IMR-90 (cell line): ENCODE measurements at regions not wholly inside any gene's neighbourhood (a gene's known extent, or its start where the extent isn't known, plus 50 kb on each side); places are given as distances from the start of the nearest gene placed in this dataset.

Experiments
- ATAC-seq: fragments of 200-7000 bp; cut with Tn5 transposase; 2 replicates; pipeline ENCODE4 v1.9.1; 2020; ENCODE audit warnings: low read depth, mild to moderate bottlenecking, moderate library complexity
- BruUV-seq: library from RNA; stranded (reverse); fragments of 400-500 nt; replicated peaks from 2 replicates; lab custom pipeline; 2021; lab: Mats Ljungman, UMichigan
- CTCF ChIA-PET: fragments of 300-600 bp; formaldehyde crosslinking; extraction: SDS; loops from one replicate; lab custom pipeline; 2021; ENCODE audit warnings: antibody characterized with exemption; lab: Yijun Ruan, JAX
- POLR2A ChIA-PET: fragments of 300-600 bp; sonication (Branson Sonifier 250); formaldehyde crosslinking; loops from one replicate; lab custom pipeline; 2022; ENCODE audit warnings: antibody characterized with exemption; ENCODE audit not compliant: unreplicated experiment; lab: Charles Lee
- DNase-seq: peaks from one replicate; pipeline ENCODE4 v3.0.0; 2013
- H2AFZ ChIP-seq: replicated peaks from 2 replicates; pipeline ENCODE3; 2013; ENCODE audit warnings: low read length, mild to moderate bottlenecking; ENCODE audit not compliant: poor library complexity
- H2AK5ac ChIP-seq: 2 replicates; pipeline ENCODE4 v1.6.1; 2013; ENCODE audit warnings: low read depth, low read length, inconsistent platforms
- H2AK9ac ChIP-seq: replicated peaks from 2 replicates; pipeline ENCODE3; 2013; ENCODE audit warnings: mild to moderate bottlenecking, low read depth, low read length, moderate library complexity; ENCODE audit not compliant: poor library complexity
- H2BK120ac ChIP-seq: 2 replicates; pipeline ENCODE4 v1.6.1; 2013; ENCODE audit warnings: low read depth, low read length, inconsistent platforms
- H2BK15ac ChIP-seq: 3 replicates; pipeline ENCODE4 v1.6.1; 2013; ENCODE audit warnings: low read depth, low read length, inconsistent platforms
- H2BK20ac ChIP-seq: 2 replicates; pipeline ENCODE4 v1.6.1; 2013; ENCODE audit warnings: low read depth, mild to moderate bottlenecking, inconsistent platforms, low read length, moderate library complexity
- H2BK5ac ChIP-seq: 2 replicates; pipeline ENCODE4 v1.6.1; 2013; ENCODE audit warnings: mild to moderate bottlenecking, low read depth, low read length, inconsistent platforms; ENCODE audit not compliant: poor library complexity, severe bottlenecking
- H3K14ac ChIP-seq: replicated peaks from 2 replicates; pipeline ENCODE4 v1.6.1; 2013; ENCODE audit warnings: low read depth, low read length, inconsistent platforms
- H3K18ac ChIP-seq: 2 replicates; pipeline ENCODE4 v1.6.1; 2013; ENCODE audit warnings: low read depth, low read length, control low read depth
- H3K23ac ChIP-seq: 2 replicates; pipeline ENCODE4 v1.6.1; 2013; ENCODE audit warnings: low read depth, low read length, inconsistent platforms
- H3K27ac ChIP-seq: 2 replicates; pipeline ENCODE4 v1.5.1; 2013; ENCODE audit warnings: mild to moderate bottlenecking, control low read depth, low read length; ENCODE audit not compliant: insufficient read depth
- H3K27me3 ChIP-seq: 2 replicates; pipeline ENCODE4 v1.6.1; 2013; ENCODE audit warnings: low read length; ENCODE audit not compliant: control insufficient read depth, insufficient read depth
- H3K36me3 ChIP-seq: 2 replicates; pipeline ENCODE4 v1.6.1; 2013; ENCODE audit warnings: low read length, mixed read lengths; ENCODE audit not compliant: control insufficient read depth, insufficient read depth
- H3K4ac ChIP-seq: 2 replicates; pipeline ENCODE4 v1.6.1; 2013; ENCODE audit warnings: low read depth, low read length, inconsistent platforms
- H3K4me1 ChIP-seq: 2 replicates; pipeline ENCODE4 v1.6.1; 2013; ENCODE audit warnings: low read length, mixed read lengths; ENCODE audit not compliant: control insufficient read depth, insufficient read depth
- H3K4me2 ChIP-seq: 2 replicates; pipeline ENCODE4 v1.6.1; 2013; ENCODE audit warnings: low read depth, mild to moderate bottlenecking, control low read depth, low read length, moderate library complexity
- H3K4me3 ChIP-seq: 2 replicates; pipeline ENCODE4 v1.5.1; 2013; ENCODE audit warnings: low read depth, mild to moderate bottlenecking, control low read depth, low read length, moderate library complexity; ENCODE audit not compliant: insufficient read depth
- H3K56ac ChIP-seq: 2 replicates; pipeline ENCODE4 v1.6.1; 2013; ENCODE audit warnings: low read length, inconsistent platforms; ENCODE audit not compliant: insufficient read depth; ENCODE audit errors: extremely low read depth
- H3K79me1 ChIP-seq, 2 experiments: 2 replicates each; pipeline ENCODE4 v1.6.1; 2013; ENCODE audit warnings: low read length in 2 of 2, inconsistent platforms in 1 of 2, low read depth in 1 of 2
- H3K9ac ChIP-seq: 2 replicates; pipeline ENCODE4 v1.6.1; 2013; ENCODE audit warnings: low read depth, low read length, control low read depth
- H3K9me1 ChIP-seq: 2 replicates; pipeline ENCODE4 v1.6.1; 2013; ENCODE audit warnings: low read length, inconsistent platforms; ENCODE audit not compliant: insufficient read depth
- H3K9me3 ChIP-seq: 2 replicates; pipeline ENCODE4 v1.6.1; 2013; ENCODE audit warnings: low read length; ENCODE audit not compliant: control insufficient read depth, insufficient read depth
- H4K20me1 ChIP-seq: 2 replicates; pipeline ENCODE4 v1.6.1; 2013; ENCODE audit warnings: low read length, inconsistent platforms; ENCODE audit not compliant: insufficient read depth
- H4K5ac ChIP-seq: 2 replicates; pipeline ENCODE4 v1.6.1; 2013; ENCODE audit warnings: mild to moderate bottlenecking, low read depth, low read length, control low read depth
- H4K8ac ChIP-seq, 2 experiments: 2 replicates each; pipeline ENCODE4 v1.6.1; 2013; ENCODE audit warnings: low read depth in 2 of 2, low read length in 2 of 2, control low read depth in 1 of 2, inconsistent platforms in 1 of 2
- H4K91ac ChIP-seq: 2 replicates; pipeline ENCODE4 v1.6.1; 2013; ENCODE audit warnings: low read depth, low read length, inconsistent platforms; ENCODE audit not compliant: insufficient read depth
- BHLHE40 ChIP-seq: fragments of 150-350 bp; IDR thresholded peaks from 2 replicates; pipeline ENCODE4 v1.6.1; 2016; ENCODE audit warnings: mild to moderate bottlenecking, low read depth, low read length
- CEBPB ChIP-seq: IDR thresholded peaks from 2 replicates; pipeline ENCODE4 v1.6.1; 2012; ENCODE audit warnings: low read depth, low read length, improper control_type of control experiment
- CHD1 ChIP-seq: IDR thresholded peaks from 2 replicates; pipeline ENCODE4 v1.6.1; 2012; ENCODE audit warnings: low read depth, low read length, improper control_type of control experiment
- FOS ChIP-seq: fragments of 150-350 bp; IDR thresholded peaks from 2 replicates; pipeline ENCODE4 v1.6.1; 2016; ENCODE audit warnings: low read depth, low read length
- MAFK ChIP-seq: IDR thresholded peaks from 2 replicates; pipeline ENCODE4 v1.6.1; 2012; ENCODE audit warnings: low read depth, low read length, improper control_type of control experiment
- MAZ ChIP-seq: IDR thresholded peaks from 2 replicates; pipeline ENCODE4 v1.6.1; 2012; ENCODE audit warnings: low read depth, mild to moderate bottlenecking, low read length, improper control_type of control experiment, moderate library complexity, borderline replicate concordance
- MXI1 ChIP-seq: IDR thresholded peaks from 2 replicates; pipeline ENCODE4 v1.6.1; 2012; ENCODE audit warnings: low read depth, mild to moderate bottlenecking, low read length, moderate library complexity, borderline replicate concordance
- NFE2L2 ChIP-seq: fragments of 150-350 bp; IDR thresholded peaks from 2 replicates; pipeline ENCODE4 v1.6.1; 2016; ENCODE audit warnings: low read depth, mild to moderate bottlenecking, low read length
- RAD21 ChIP-seq: IDR thresholded peaks from 2 replicates; pipeline ENCODE4 v1.6.1; 2012; ENCODE audit warnings: low read length, improper control_type of control experiment
- RCOR1 ChIP-seq: IDR thresholded peaks from 2 replicates; pipeline ENCODE4 v1.6.1; 2012; ENCODE audit warnings: mild to moderate bottlenecking, low read length, improper control_type of control experiment; ENCODE audit not compliant: insufficient replicate concordance
- RFX5 ChIP-seq: IDR thresholded peaks from 2 replicates; pipeline ENCODE4 v1.8.0; 2012; ENCODE audit warnings: low read depth, mild to moderate bottlenecking, low read length, moderate library complexity
- SMC3 ChIP-seq: fragments of 150-350 bp; IDR thresholded peaks from 2 replicates; pipeline ENCODE4 v1.6.1; 2016; ENCODE audit warnings: low read depth, mild to moderate bottlenecking, antibody characterized with exemption, low read length, moderate library complexity
- WGBS, 2 experiments: methylation state at CpG; one replicate each; pipeline versions ENCODE4 v1.1.5 to v1.1.7; 2013; ENCODE audit warnings: missing lambda C conversion rate in 2 of 2; ENCODE audit not compliant: insufficient read length in 1 of 2; ENCODE audit errors: extremely low coverage in 2 of 2; 5-methylcytosine and 5-hydroxymethylcytosine counted together
- dilution Hi-C: fragments of 300-500 bp; cut with HindIII; formaldehyde crosslinking; loops from one replicate; pipeline ENCODE4 v1.14.3; 2018; ENCODE audit warnings: low sequenced_read_pairs; ENCODE audit not compliant: unreplicated experiment
- in situ Hi-C: fragments of 300-500 bp; cut with MboI; formaldehyde crosslinking; loops from 3 replicates; pipeline ENCODE4 v1.14.3; 2019; ENCODE audit warnings: low sequenced_read_pairs, inconsistent platforms, mixed read lengths
- intact Hi-C: fragments of 100-400 bp; cut with micrococcal nuclease; formaldehyde crosslinking; loops from 2 replicates; pipeline ENCODE4 v1.10.0; 2022
- TF ChIP-seq, protein P1 (sequence below): fragments of 150-350 bp; IDR thresholded peaks from 2 replicates; pipeline ENCODE4 v1.6.1; 2017; ENCODE audit warnings: mild to moderate bottlenecking, antibody characterized with exemption, low read length, low read depth
- TF ChIP-seq, protein P2 (sequence below): conservative IDR thresholded peaks from 2 replicates; pipeline ENCODE4 v1.5.1; 2012; ENCODE audit warnings: mild to moderate bottlenecking, low read depth, low read length, improper control_type of control experiment

DNA sequence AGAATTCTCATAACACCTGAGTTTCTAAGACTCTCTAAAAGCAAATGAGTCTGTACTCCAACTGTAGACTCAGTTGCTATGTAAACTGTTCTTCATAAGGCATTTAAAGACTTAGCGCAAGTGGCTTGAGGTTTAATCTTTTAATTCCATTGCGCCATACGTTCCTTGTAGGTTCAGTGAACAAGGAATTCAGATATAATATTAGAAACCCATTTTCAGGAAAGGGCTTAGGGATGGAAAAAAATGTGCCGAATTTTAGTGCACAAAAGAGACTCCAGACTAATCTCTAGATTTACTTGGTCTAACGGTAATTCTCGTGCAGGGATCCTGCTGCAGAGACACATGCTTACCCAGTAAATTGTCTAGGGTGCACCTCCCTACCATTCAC lies 268.9 kb upstream of the TANK start:
- Histone ChIP-seq H3K9me3 (no peaks in the 10 kb centered on the region), H3K4me3 (no peak overlapping the region), H3K9ac (no peak overlapping the region), H3K23ac (no peak overlapping the region), H3K4me2 (no peak overlapping the region), H3K18ac (no peak overlapping the region), H3K36me3 (no peaks in the 10 kb centered on the region), H3K4me1 (no peaks in the 10 kb centered on the region), H4K5ac (no peak overlapping the region), H2AFZ (no peak overlapping the region), H2BK20ac (no peak overlapping the region), H3K27ac (no peak overlapping the region), H2AK5ac (no peak overlapping the region), H3K14ac (no peak overlapping the region), H2BK5ac (no peak overlapping the region), H2BK120ac (no peak overlapping the region), H4K20me1 (no peaks in the 10 kb centered on the region), H3K27me3 (no peaks in the 10 kb centered on the region), H2BK15ac (no peak overlapping the region), H4K91ac (no peak overlapping the region), H3K56ac (no peak overlapping the region), H3K4ac (no peak overlapping the region), H3K79me1 (no peaks in the 10 kb centered on the region), H3K9me1 (no peaks in the 10 kb centered on the region), H4K8ac (no peak overlapping the region), H2AK9ac (no peak overlapping the region)
- ChIA-PET POLR2A (no interaction called here), CTCF (no interaction called here)
- intact Hi-C loops (no loop called here), in situ Hi-C loops (no loop called here), dilution Hi-C loops (no loop called here)
- BruUV-seq: no TSS peak
- TF ChIP-seq, protein P1, sequence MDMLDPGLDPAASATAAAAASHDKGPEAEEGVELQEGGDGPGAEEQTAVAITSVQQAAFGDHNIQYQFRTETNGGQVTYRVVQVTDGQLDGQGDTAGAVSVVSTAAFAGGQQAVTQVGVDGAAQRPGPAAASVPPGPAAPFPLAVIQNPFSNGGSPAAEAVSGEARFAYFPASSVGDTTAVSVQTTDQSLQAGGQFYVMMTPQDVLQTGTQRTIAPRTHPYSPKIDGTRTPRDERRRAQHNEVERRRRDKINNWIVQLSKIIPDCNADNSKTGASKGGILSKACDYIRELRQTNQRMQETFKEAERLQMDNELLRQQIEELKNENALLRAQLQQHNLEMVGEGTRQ: no peak
- TF ChIP-seq SMC3 (no peak), NFE2L2 (no peak), MAFK (no peak), MAZ (no peak), FOS (no peak), RCOR1 (no peak), BHLHE40 (no peak), CEBPB (no peak), MXI1 (no peak), RFX5 (no peak), CHD1 (no peak), RAD21 (no peak)
- TF ChIP-seq, protein P2, sequence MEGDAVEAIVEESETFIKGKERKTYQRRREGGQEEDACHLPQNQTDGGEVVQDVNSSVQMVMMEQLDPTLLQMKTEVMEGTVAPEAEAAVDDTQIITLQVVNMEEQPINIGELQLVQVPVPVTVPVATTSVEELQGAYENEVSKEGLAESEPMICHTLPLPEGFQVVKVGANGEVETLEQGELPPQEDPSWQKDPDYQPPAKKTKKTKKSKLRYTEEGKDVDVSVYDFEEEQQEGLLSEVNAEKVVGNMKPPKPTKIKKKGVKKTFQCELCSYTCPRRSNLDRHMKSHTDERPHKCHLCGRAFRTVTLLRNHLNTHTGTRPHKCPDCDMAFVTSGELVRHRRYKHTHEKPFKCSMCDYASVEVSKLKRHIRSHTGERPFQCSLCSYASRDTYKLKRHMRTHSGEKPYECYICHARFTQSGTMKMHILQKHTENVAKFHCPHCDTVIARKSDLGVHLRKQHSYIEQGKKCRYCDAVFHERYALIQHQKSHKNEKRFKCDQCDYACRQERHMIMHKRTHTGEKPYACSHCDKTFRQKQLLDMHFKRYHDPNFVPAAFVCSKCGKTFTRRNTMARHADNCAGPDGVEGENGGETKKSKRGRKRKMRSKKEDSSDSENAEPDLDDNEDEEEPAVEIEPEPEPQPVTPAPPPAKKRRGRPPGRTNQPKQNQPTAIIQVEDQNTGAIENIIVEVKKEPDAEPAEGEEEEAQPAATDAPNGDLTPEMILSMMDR: no peak
- WGBS, 2 experiments: no CpG with 5 or more reads among the region's 6 CpGs
- no peak for ATAC-seq
- DNase-seq: no peak
